Fibroblast of lung (primary cell): ENCODE measurements at regions not wholly inside any gene's neighbourhood (a gene's known extent, or its start where the extent isn't known, plus 50 kb on each side); places are given as distances from the start of the nearest gene placed in this dataset.

Source experiments
- DNase-seq, 2 donors: peaks; one replicate each; pipeline versions ENCODE4 v3.0.0 to v3.0.0-alpha.2; 2010; ENCODE audit warnings: low read depth in 2 of 2
- H2AFZ ChIP-seq: 2 replicates; pipeline ENCODE4 v1.5.1; 2012; ENCODE audit warnings: low read length, control low read depth, inconsistent platforms
- H3K27ac ChIP-seq: 2 replicates; pipeline ENCODE4 v1.5.1; 2011; ENCODE audit warnings: low read length, control low read depth; ENCODE audit not compliant: insufficient read depth
- H3K27me3 ChIP-seq: 2 replicates; pipeline ENCODE4 v1.5.1; 2011; ENCODE audit warnings: mild to moderate bottlenecking, low read length; ENCODE audit not compliant: control insufficient read depth, insufficient read depth
- H3K36me3 ChIP-seq: 2 replicates; pipeline ENCODE4 v1.5.1; 2011; ENCODE audit warnings: low read length; ENCODE audit not compliant: control insufficient read depth, insufficient read depth
- H3K4me1 ChIP-seq: 2 replicates; pipeline ENCODE4 v1.5.1; 2011; ENCODE audit warnings: low read length; ENCODE audit not compliant: control insufficient read depth, insufficient read depth; ENCODE audit errors: extremely low read depth
- H3K4me2 ChIP-seq: 2 replicates; pipeline ENCODE4 v1.5.1; 2011; ENCODE audit warnings: low read length, control low read depth; ENCODE audit not compliant: insufficient read depth; ENCODE audit errors: extremely low read depth
- H3K4me3 ChIP-seq, 4 experiments: fragments of 200-600 bp in 1 of 4; sonication (generic) in 1 of 4; replicated peaks in 1 of 4; 2 replicates each; pipeline ENCODE4 v1.5.1; 2011 to 2016; ENCODE audit warnings: low read length in 4 of 4, low read depth in 3 of 4, mild to moderate bottlenecking in 3 of 4, control low read depth in 2 of 4, inconsistent platforms in 1 of 4, mixed read lengths in 1 of 4; ENCODE audit not compliant: insufficient read depth in 1 of 4; ENCODE audit errors: control extremely low read depth in 1 of 4
- H3K79me2 ChIP-seq: 2 replicates; pipeline ENCODE4 v1.5.1; 2012; ENCODE audit warnings: mild to moderate bottlenecking, low read length, inconsistent platforms; ENCODE audit not compliant: control insufficient read depth, insufficient read depth
- H3K9ac ChIP-seq: 2 replicates; pipeline ENCODE4 v1.5.1; 2011; ENCODE audit warnings: mild to moderate bottlenecking, low read length, control low read depth; ENCODE audit not compliant: insufficient read depth
- H3K9me3 ChIP-seq: 2 replicates; pipeline ENCODE4 v1.5.1; 2012; ENCODE audit warnings: low read depth, low read length; ENCODE audit not compliant: control insufficient read depth, insufficient read depth
- H4K20me1 ChIP-seq: 2 replicates; pipeline ENCODE4 v1.5.1; 2011; ENCODE audit warnings: low read length; ENCODE audit not compliant: control insufficient read depth, insufficient read depth; ENCODE audit errors: extremely low read depth
- CTCF ChIP-seq, 2 donors: IDR thresholded peaks in 1 of 2; conservative IDR thresholded peaks in 1 of 2; 1 replicate in 1 of 2; 2 replicates in 1 of 2; pipeline ENCODE4 v1.5.1; 2011 to 2012; ENCODE audit warnings: low read length in 2 of 2, control low read depth in 1 of 2, inconsistent platforms in 1 of 2, low read depth in 1 of 2, mild to moderate bottlenecking in 1 of 2
- EZH2 ChIP-seq: IDR thresholded peaks from 2 replicates; pipeline ENCODE4 v1.5.1; 2012; ENCODE audit warnings: low read length, control low read depth, mild to moderate bottlenecking; ENCODE audit errors: missing control alignments

- Histone ChIP-seq H2AFZ (peak overlapping the region; percentile 96), H3K9me3 (no peaks in the 10 kb centered on the region), H3K4me2 (peak overlapping the region; percentile 97), H3K27me3 (no peaks in the 10 kb centered on the region), H3K4me1 (peaks cover 10% of the 10 kb centered on the region), H3K4me3 (peak overlapping the region; percentile 67 to 84 (median 72)), H3K36me3 (no peaks in the 10 kb centered on the region), H4K20me1 (no peaks in the 10 kb centered on the region), H3K79me2 (no peaks in the 10 kb centered on the region), H3K27ac (peak overlapping the region; percentile 75), H3K9ac (peak overlapping the region; percentile 85)
- TF ChIP-seq EZH2: no peak
- TF ChIP-seq CTCF (conservative IDR thresholded peaks at IDR 0.05 in 1 of 2, IDR thresholded peaks at IDR 0.05 in 1 of 2; ENCODE audit: low read depth in 1 of 2, low read length in 2 of 2): no peak
- peak; percentile 29 to 31 for DNase-seq
Observed at GRCh38 chr3:107432013-107432515, 54.8 kb downstream of the CCDC54 start.

GRCh38 chr3:107432646-107433045 is 55.4 kb downstream of the CCDC54 start:
- no peak overlapping the region for H3K4me2 ChIP-seq
- peaks cover 10% of the 10 kb centered on the region for H3K4me1 ChIP-seq
- no peaks in the 10 kb centered on the region for H3K27me3 ChIP-seq
- no peaks in the 10 kb centered on the region for H3K9me3 ChIP-seq
- H3K36me3 ChIP-seq: no peaks in the 10 kb centered on the region
- no peak overlapping the region for H3K9ac ChIP-seq
- no peak overlapping the region for H2AFZ ChIP-seq
- no peak overlapping the region for H3K27ac ChIP-seq
- DNase-seq: peak in 1 of 2 donors; percentile 1
- H3K79me2 ChIP-seq: no peaks in the 10 kb centered on the region
- H3K4me3 ChIP-seq: peak overlapping the region in 2 of 4 experiments; percentile 73 to 84
- TF ChIP-seq EZH2 (no peak), CTCF (conservative IDR thresholded peaks at IDR 0.05 in 1 of 2, IDR thresholded peaks at IDR 0.05 in 1 of 2; ENCODE audit: low read depth in 1 of 2, low read length in 2 of 2) (no peak)
- no peaks in the 10 kb centered on the region for H4K20me1 ChIP-seq

DNA sequence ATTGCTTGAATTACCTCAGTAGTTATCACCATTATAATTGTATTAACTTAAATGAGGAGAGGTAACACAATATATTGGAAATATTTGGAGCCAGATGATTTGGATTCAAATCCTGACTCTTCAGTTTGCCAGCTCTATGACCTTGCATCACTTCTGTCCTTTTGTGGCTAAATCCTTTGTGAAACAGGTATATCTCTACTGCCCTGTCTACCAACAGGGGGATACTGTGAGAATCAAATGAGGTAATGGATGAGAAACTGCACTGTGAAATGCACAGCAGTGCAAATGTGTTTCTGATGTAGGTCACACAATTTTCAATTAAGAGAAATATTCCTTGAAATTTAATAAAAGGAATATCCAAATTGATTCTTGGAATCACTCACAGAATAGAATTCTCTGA is 58.8 kb downstream of the CCDC54 start:
- no peak for DNase-seq
- no peak overlapping the region for H3K27ac ChIP-seq
- H3K36me3 ChIP-seq: no peaks in the 10 kb centered on the region
- H3K79me2 ChIP-seq: no peaks in the 10 kb centered on the region
- peaks cover under 1% of the 10 kb centered on the region for H3K4me1 ChIP-seq
- H3K9ac ChIP-seq: no peak overlapping the region
- no peak overlapping the region for H2AFZ ChIP-seq
- no peaks in the 10 kb centered on the region for H4K20me1 ChIP-seq
- H3K9me3 ChIP-seq: no peaks in the 10 kb centered on the region
- no peak for TF ChIP-seq EZH2
- no peak for TF ChIP-seq CTCF (conservative IDR thresholded peaks at IDR 0.05 in 1 of 2, IDR thresholded peaks at IDR 0.05 in 1 of 2; ENCODE audit: low read depth in 1 of 2, low read length in 2 of 2)
- H3K27me3 ChIP-seq: no peaks in the 10 kb centered on the region
- H3K4me3 ChIP-seq: no peak overlapping the region
- no peak overlapping the region for H3K4me2 ChIP-seq
